Astrocyte of the cerebellum (primary cell): ENCODE measurements at regions not wholly inside any gene's neighbourhood (a gene's known extent, or its start where the extent isn't known, plus 50 kb on each side); places are given as distances from the start of the nearest gene placed in this dataset.

Experiments used
- DNase-seq: peaks from one replicate; pipeline ENCODE4 v3.0.0-alpha.2; 2011; ENCODE audit warnings: low read depth
- H3K4me3 ChIP-seq: 2 replicates; pipeline ENCODE4 v1.5.1; 2011; ENCODE audit warnings: mild to moderate bottlenecking, low read depth, low read length, moderate library complexity
- in situ Hi-C: cut with HindIII; loops from 2 replicates; pipeline ENCODE4 v1.10.0; 2017; ENCODE audit warnings: low sequenced_read_pairs
- TF ChIP-seq, protein P1 (sequence below): IDR thresholded peaks from 2 replicates; pipeline ENCODE4 v1.5.1; 2012; ENCODE audit warnings: low read length, low read depth, moderate library complexity, mild to moderate bottlenecking; ENCODE audit errors: missing control alignments

DNA sequence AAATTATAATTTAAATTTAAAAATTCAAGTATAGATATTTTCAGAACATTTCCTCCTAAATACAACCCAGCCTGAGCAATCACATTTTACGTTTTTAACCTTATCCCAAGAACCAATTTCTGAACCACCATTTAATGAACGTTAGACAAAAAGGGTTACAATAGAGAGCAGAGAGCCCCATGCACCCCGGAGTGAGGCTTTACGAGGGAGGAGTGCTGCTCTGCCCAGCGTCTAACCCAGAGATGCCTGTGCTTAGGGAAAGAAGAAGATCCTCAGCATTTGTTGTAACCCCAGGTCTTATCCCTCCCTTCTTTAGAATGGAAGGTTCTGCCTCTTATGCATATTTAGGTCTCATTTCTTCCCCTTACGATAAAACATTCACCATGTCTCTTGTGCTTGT, 169.1 kb downstream of the ICE1 start:
- in situ Hi-C loops: no loop called here
- TF ChIP-seq, protein P1, sequence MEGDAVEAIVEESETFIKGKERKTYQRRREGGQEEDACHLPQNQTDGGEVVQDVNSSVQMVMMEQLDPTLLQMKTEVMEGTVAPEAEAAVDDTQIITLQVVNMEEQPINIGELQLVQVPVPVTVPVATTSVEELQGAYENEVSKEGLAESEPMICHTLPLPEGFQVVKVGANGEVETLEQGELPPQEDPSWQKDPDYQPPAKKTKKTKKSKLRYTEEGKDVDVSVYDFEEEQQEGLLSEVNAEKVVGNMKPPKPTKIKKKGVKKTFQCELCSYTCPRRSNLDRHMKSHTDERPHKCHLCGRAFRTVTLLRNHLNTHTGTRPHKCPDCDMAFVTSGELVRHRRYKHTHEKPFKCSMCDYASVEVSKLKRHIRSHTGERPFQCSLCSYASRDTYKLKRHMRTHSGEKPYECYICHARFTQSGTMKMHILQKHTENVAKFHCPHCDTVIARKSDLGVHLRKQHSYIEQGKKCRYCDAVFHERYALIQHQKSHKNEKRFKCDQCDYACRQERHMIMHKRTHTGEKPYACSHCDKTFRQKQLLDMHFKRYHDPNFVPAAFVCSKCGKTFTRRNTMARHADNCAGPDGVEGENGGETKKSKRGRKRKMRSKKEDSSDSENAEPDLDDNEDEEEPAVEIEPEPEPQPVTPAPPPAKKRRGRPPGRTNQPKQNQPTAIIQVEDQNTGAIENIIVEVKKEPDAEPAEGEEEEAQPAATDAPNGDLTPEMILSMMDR: no peak

DNA sequence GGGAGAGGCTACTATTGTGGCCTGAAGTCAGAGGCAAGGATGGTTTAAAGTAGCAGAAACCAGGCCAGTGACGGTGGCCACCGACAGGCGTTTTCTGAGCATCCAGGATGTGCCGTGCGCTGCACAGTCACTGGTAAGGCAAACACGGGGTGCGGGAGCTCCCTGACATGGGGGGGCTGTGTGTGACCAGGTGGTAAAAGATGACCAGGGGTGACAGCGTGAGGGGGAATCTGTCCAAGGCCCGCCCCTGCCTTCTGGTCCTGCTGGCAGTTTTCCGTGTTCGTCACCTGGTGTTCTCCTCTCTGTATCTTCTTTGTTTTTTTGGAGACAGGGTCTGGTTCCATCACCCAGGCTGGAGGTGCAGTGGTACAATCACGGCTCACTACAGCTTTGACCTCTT, 167.4 kb downstream of the ICE1 start:
- in situ Hi-C loops: no loop called here
- TF ChIP-seq, protein P1: no peak
- H3K4me3 ChIP-seq: no peak overlapping the region
- no peak for DNase-seq

More for the DNA sequence above, 169.1 kb downstream of the ICE1 start:
- DNase-seq: no peak
- no peak overlapping the region for H3K4me3 ChIP-seq

DNA sequence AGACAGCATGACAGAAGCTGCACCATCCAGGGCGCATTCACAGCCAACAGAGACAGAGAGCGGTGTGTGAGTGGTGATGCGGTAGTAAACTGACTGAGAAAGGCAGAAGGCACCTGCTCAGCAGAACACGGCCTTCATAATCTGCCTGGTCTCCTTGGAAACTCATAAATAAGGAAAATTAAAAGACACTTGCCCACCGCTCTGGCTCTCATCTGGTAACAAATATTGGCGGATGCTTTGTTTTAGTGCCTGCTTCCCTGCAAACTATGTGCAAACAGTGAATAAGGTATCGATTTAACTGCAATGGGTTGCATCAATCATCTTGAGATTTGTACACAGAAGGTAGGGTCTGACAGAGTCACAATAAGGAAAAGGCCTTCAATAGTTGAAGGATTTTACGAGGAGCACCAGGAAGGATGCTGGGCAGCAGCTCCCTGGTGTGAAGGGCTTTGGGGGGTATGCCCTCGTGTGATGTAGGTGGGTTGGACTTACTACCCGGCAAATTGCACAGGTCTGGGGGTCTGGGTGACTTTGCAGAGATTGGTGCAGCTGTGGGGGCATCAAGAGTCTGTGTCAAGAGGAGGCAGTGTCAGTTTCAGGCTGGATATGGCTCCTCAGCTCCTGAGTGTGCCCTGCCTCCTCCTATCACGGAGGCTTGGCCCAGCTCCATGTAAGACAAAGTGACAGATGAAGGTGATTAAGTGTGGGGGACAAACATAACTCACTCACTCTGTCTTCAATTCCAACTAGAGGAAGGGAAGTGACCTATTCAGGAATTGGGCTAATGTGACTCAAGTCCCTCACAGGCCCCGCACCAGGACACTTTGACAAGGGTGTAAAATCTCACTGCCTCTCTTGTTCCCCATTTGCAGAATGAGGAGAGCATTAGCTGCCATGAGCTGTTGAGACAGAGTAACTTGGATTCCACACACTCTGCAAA, 166.7 kb downstream of the ICE1 start:
- no peak overlapping the region for H3K4me3 ChIP-seq
- in situ Hi-C loops: no loop called here
- DNase-seq: no peak
- TF ChIP-seq, protein P1: no peak

DNA sequence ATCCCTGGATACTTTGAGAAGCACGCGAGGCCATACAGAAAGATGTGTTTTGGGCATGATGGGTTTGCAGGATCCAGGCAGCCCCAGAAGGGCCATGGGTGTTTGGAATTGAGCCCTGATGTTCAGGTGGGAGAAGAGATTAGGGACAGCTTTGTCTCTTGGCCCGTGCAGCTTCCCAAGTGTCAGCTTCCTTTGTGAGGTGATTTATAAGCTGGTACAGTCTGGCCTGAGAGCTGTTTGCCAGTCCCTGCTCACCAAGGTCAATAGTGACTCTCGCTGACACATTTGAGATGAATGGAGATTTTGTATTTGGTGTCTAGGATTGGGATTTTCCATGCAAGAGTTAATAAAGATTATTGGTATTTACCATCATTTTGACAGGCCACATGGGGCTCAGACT, 165.9 kb downstream of the ICE1 start:
- H3K4me3 ChIP-seq: no peak overlapping the region
- TF ChIP-seq, protein P1: no peak
- in situ Hi-C loops: no loop called here
- DNase-seq: no peak

DNA sequence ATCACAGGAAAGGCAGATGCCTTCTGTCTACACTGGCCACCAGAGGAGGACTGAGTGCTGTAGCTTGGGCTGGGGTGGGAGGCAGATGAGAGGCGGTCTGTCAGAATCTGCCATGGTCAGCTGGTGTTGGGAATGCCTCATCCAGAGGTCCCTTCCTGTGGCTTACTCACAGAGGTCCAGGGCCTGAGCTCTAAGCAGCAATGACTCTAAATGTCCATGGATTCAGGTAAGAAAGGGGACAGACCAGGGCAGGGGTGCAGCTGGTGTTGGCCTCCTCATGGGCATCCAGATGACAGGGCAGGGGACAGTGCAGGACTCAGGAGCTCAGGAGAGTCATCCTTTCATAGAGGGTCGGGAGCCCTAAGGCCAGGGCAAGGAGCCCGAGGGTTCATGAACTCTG, 165.0 kb downstream of the ICE1 start:
- in situ Hi-C loops: no loop called here
- TF ChIP-seq, protein P1: no peak
- H3K4me3 ChIP-seq: no peak overlapping the region
- DNase-seq: no peak

DNA sequence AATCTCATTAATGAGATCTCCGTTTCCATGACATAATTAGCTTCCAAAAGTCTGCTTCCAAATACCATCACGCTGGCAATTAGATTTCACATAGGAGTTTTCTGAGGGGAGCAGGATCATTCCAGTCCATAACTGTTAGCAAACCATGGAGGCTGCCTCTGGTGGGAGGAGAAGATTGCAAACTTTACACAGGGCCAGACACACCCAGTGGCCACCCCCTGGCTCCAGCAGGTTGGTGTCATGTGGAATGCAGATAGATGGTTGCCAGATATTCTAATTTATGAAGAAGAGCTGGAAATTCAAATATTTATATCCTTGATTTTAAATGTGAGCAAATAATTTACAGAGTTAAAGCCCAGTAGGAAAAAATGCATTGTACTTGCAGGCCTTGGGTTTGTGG, 164.2 kb downstream of the ICE1 start:
- H3K4me3 ChIP-seq: no peak overlapping the region
- TF ChIP-seq, protein P1: no peak
- in situ Hi-C loops: no loop called here
- no peak for DNase-seq
